H1 (cell line): ENCODE measurements at regions not wholly inside any gene's neighbourhood (a gene's known extent, or its start where the extent isn't known, plus 50 kb on each side); places are given as distances from the start of the nearest gene placed in this dataset.

Source experiments
- CTCF ChIA-PET: fragments of 300-600 bp; sonication (Branson Sonifier 250); formaldehyde crosslinking; loops from one replicate; lab custom pipeline; 2021; ENCODE audit not compliant: partially characterized antibody; lab: Charles Lee
- POLR2A ChIA-PET: fragments of 300-600 bp; sonication (Branson Sonifier 250); formaldehyde crosslinking; loops from one replicate; lab custom pipeline; 2021; ENCODE audit warnings: inconsistent platforms; ENCODE audit not compliant: partially characterized antibody; lab: Charles Lee
- DNase-seq, 2 experiments: peaks; one replicate each; pipeline versions ENCODE4 v3.0.0 to v3.0.0-alpha.2; 2010 to 2022; ENCODE audit warnings: low spot score in 2 of 2, low read depth in 1 of 2, mixed read lengths in 1 of 2
- FAIRE-seq: peaks from 2 replicates; lab custom pipeline; 2011; peaks lifted over from hg19 to GRCh38; lab: Jason Lieb, UNC
- H2AFZ ChIP-seq: 2 replicates; pipeline ENCODE4 v1.8.1; 2012; ENCODE audit warnings: low read length, inconsistent platforms
- H2AK5ac ChIP-seq: 2 replicates; pipeline ENCODE4 v1.6.1; 2013; ENCODE audit warnings: low read depth, low read length
- H2BK120ac ChIP-seq: replicated peaks from 2 replicates; pipeline ENCODE3; 2013; ENCODE audit warnings: low read depth, low read length, inconsistent platforms
- H2BK12ac ChIP-seq: 2 replicates; pipeline ENCODE4 v1.6.1; 2013; ENCODE audit warnings: low read depth, low read length
- H2BK15ac ChIP-seq: 2 replicates; pipeline ENCODE4 v1.6.1; 2013; ENCODE audit warnings: low read length
- H2BK20ac ChIP-seq: 2 replicates; pipeline ENCODE4 v1.6.1; 2013; ENCODE audit warnings: low read length
- H2BK5ac ChIP-seq: 2 replicates; pipeline ENCODE4 v1.6.1; 2013; ENCODE audit warnings: low read depth, low read length
- H3K14ac ChIP-seq: 2 replicates; pipeline ENCODE4 v1.6.1; 2013; ENCODE audit warnings: inconsistent platforms; ENCODE audit not compliant: insufficient read length
- H3K18ac ChIP-seq: 2 replicates; pipeline ENCODE4 v1.6.1; 2013; ENCODE audit warnings: low read length; ENCODE audit errors: extremely low read depth
- H3K23ac ChIP-seq: 2 replicates; pipeline ENCODE4 v1.6.1; 2013; ENCODE audit warnings: inconsistent platforms; ENCODE audit not compliant: insufficient read length
- H3K23me2 ChIP-seq: 2 replicates; pipeline ENCODE4 v1.6.1; 2013; ENCODE audit warnings: low read depth, low read length
- H3K27ac ChIP-seq: 2 replicates; pipeline ENCODE4 v1.6.1; 2011; ENCODE audit warnings: low read depth, low read length, inconsistent platforms
- H3K27me3 ChIP-seq, 4 experiments: replicated peaks in 1 of 4; 1 replicate in 1 of 4; 2 replicates in 3 of 4; pipeline versions ENCODE4 v1.6.1 to v1.8.1; 2011 to 2013; ENCODE audit warnings: low read length in 3 of 4, mild to moderate bottlenecking in 3 of 4, inconsistent platforms in 2 of 4, mixed read lengths in 2 of 4, moderate library complexity in 1 of 4; ENCODE audit not compliant: control insufficient read depth in 3 of 4, insufficient read depth in 3 of 4; ENCODE audit errors: extremely low read depth in 1 of 4
- H3K36me3 ChIP-seq, 4 experiments: 2 replicates each; pipeline versions ENCODE4 v1.6.1 to v1.8.1; 2011 to 2013; ENCODE audit warnings: mild to moderate bottlenecking in 4 of 4, low read length in 3 of 4, moderate library complexity in 2 of 4, control low read depth in 1 of 4, inconsistent platforms in 1 of 4; ENCODE audit not compliant: insufficient read depth in 4 of 4, control insufficient read depth in 2 of 4
- H3K4ac ChIP-seq: replicated peaks from 2 replicates; pipeline ENCODE3; 2013; ENCODE audit warnings: low read length, low read depth, mixed read lengths, inconsistent platforms; ENCODE audit not compliant: insufficient read length
- H3K4me1 ChIP-seq, 4 experiments: replicated peaks in 1 of 4; 1 replicate in 1 of 4; 2 replicates in 3 of 4; pipeline versions ENCODE4 v1.6.1 to v1.8.1; 2011 to 2013; ENCODE audit warnings: low read length in 3 of 4, inconsistent platforms in 2 of 4, mixed read lengths in 1 of 4; ENCODE audit not compliant: insufficient read depth in 4 of 4, control insufficient read depth in 3 of 4
- H3K4me2 ChIP-seq, 2 experiments: 2 replicates each; pipeline versions ENCODE4 v1.6.1 to v1.8.1; 2011 to 2013; ENCODE audit warnings: low read depth in 2 of 2, low read length in 2 of 2, control low read depth in 1 of 2, inconsistent platforms in 1 of 2, mild to moderate bottlenecking in 1 of 2; ENCODE audit not compliant: insufficient read depth in 1 of 2
- H3K4me3 ChIP-seq, 4 experiments: fragments of 200-600, 300-600 bp in 1 of 4; sonication (generic), shearing (Covaris generic), sonication (Bioruptor Twin) in 1 of 4; 2 replicates each; pipeline versions ENCODE4 v1.5.1 to v1.8.1; 2011 to 2016; ENCODE audit warnings: low read length in 4 of 4, low read depth in 3 of 4, control low read depth in 2 of 4, inconsistent platforms in 2 of 4, mild to moderate bottlenecking in 2 of 4, mixed read lengths in 1 of 4, moderate library complexity in 1 of 4; ENCODE audit not compliant: insufficient read depth in 2 of 4; ENCODE audit errors: extremely low read depth in 1 of 4
- H3K56ac ChIP-seq: replicated peaks from 2 replicates; pipeline ENCODE3; 2013; ENCODE audit warnings: low read depth, mild to moderate bottlenecking, mixed read lengths, low read length, inconsistent platforms; ENCODE audit not compliant: insufficient read length
- H3K79me1 ChIP-seq: 2 replicates; pipeline ENCODE4 v1.6.1; 2013; ENCODE audit warnings: low read depth, low read length, control low read depth
- H3K79me2 ChIP-seq, 2 experiments: 2 replicates each; pipeline versions ENCODE4 v1.6.1 to v1.8.1; 2012 to 2013; ENCODE audit warnings: low read length in 2 of 2, mild to moderate bottlenecking in 2 of 2, inconsistent platforms in 1 of 2; ENCODE audit not compliant: insufficient read depth in 2 of 2, control insufficient read depth in 1 of 2
- H3K9ac ChIP-seq, 4 experiments: replicated peaks in 1 of 4; 1 replicate in 1 of 4; 2 replicates in 3 of 4; pipeline versions ENCODE4 v1.6.1 to v1.8.1; 2011 to 2013; ENCODE audit warnings: low read depth in 3 of 4, low read length in 3 of 4, control low read depth in 2 of 4, mild to moderate bottlenecking in 2 of 4, moderate library complexity in 2 of 4, inconsistent platforms in 1 of 4; ENCODE audit errors: extremely low read depth in 1 of 4
- H3K9me3 ChIP-seq, 2 experiments: 2 replicates each; pipeline versions ENCODE4 v1.6.1 to v1.8.1; 2012 to 2013; ENCODE audit warnings: mild to moderate bottlenecking in 2 of 2, moderate library complexity in 2 of 2, control low read depth in 1 of 2, inconsistent platforms in 1 of 2, low read depth in 1 of 2, low read length in 1 of 2, mixed read lengths in 1 of 2; ENCODE audit not compliant: insufficient read depth in 2 of 2
- H4K20me1 ChIP-seq, 2 experiments: replicated peaks in 1 of 2; 2 replicates each; pipeline versions ENCODE3 to v1.8.1; 2011 to 2013; ENCODE audit warnings: inconsistent platforms in 2 of 2, low read length in 2 of 2, mild to moderate bottlenecking in 1 of 2; ENCODE audit not compliant: insufficient read depth in 2 of 2, control insufficient read depth in 1 of 2
- H4K5ac ChIP-seq: 2 replicates; pipeline ENCODE4 v1.6.1; 2013; ENCODE audit warnings: low read length, low read depth, mixed read lengths, inconsistent platforms; ENCODE audit not compliant: insufficient read length
- H4K8ac ChIP-seq: 2 replicates; pipeline ENCODE4 v1.8.0; 2013; ENCODE audit warnings: mild to moderate bottlenecking, moderate library complexity, low read length, inconsistent platforms; ENCODE audit not compliant: insufficient read depth; ENCODE audit errors: extremely low read depth
- H4K91ac ChIP-seq: replicated peaks from 2 replicates; pipeline ENCODE3; 2013; ENCODE audit warnings: low read length, mixed read lengths, inconsistent platforms; ENCODE audit not compliant: insufficient read length
- GTF2F1 ChIP-seq: IDR thresholded peaks from 2 replicates; pipeline ENCODE4 v1.6.1; 2012; ENCODE audit warnings: low read depth, low read length, improper control_type of control experiment, borderline replicate concordance
- NRF1 ChIP-seq: IDR thresholded peaks from 2 replicates; pipeline ENCODE4 v1.6.1; 2011; ENCODE audit warnings: mild to moderate bottlenecking, low read depth, low read length, improper control_type of control experiment
- SP1 ChIP-seq: IDR thresholded peaks from 2 replicates; pipeline ENCODE4 v1.6.1; 2011; ENCODE audit warnings: low read depth, low read length
- ZNF274 ChIP-seq: IDR thresholded peaks from 2 replicates; pipeline ENCODE4 v1.7.0; 2012; ENCODE audit warnings: low read length, borderline replicate concordance; ENCODE audit errors: extremely low read depth
- WGBS, 2 experiments: shearing (Covaris generic) in 1 of 2; methylation state at CpG; one replicate each; pipeline versions ENCODE4 v1.1.6 to v1.1.7; 2013 to 2015; ENCODE audit warnings: low lambda C conversion rate in 2 of 2, mixed read lengths in 2 of 2, inconsistent platforms in 1 of 2, low coverage in 1 of 2, missing lambda C conversion rate in 1 of 2; ENCODE audit not compliant: insufficient replicate concordance in 2 of 2, insufficient coverage in 1 of 2, insufficient read length in 1 of 2; ENCODE audit errors: extremely low coverage in 1 of 2, missing lambda C conversion rate in 1 of 2; 5-methylcytosine and 5-hydroxymethylcytosine counted together
- TF ChIP-seq, protein P1 (sequence below): IDR thresholded peaks from 2 replicates; pipeline ENCODE4 v1.6.1; 2012; ENCODE audit warnings: inconsistent platforms

DNA sequence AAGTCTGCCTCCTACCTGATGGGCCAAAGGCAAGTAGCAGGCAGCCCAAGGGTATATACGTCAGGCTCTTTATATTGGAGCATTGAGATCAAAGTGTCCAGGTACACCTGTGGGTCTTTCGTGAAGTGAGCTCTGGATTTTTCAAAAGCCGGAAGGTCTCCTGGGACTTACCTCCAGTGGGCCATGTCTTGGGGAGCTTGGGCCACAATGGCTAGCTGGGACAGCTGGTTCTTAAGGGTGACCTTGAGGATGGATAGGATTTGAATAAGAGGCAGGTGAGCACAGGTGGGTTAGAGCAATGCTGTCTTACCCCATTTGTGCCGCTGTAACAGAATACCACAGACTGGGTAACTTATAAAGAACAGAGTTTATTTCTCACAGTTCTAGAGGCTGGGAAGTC is 153.4 kb downstream of the CDC5L start:
- DNase-seq, result peak in 1 of 2 experiments; percentile 22
- Histone ChIP-seq H3K4me1 (peaks cover 5 to 10% (median 8%) of the 10 kb centered on the region in 4 experiments; a peak in 6 of 7 replicates), H2AK5ac (no peak overlapping the region), H4K5ac (no peak overlapping the region), H2AFZ (no peak overlapping the region), H3K36me3 (peaks cover 0 to 4% (median 0%) of the 10 kb centered on the region in 4 experiments; a peak in 1 of 8 replicates), H4K20me1 (no peaks in the 10 kb centered on the region), H2BK15ac (0 out of 2 replicates have a peak overlapping the region, but pooled peaks have one; percentile 31), H3K79me2 (no peaks in the 10 kb centered on the region), H3K14ac (no peak overlapping the region), H3K27ac (no peak overlapping the region), H3K79me1 (no peaks in the 10 kb centered on the region), H4K91ac (no peak overlapping the region), H2BK20ac (no peak overlapping the region), H4K8ac (no peak overlapping the region), H3K18ac (no peak overlapping the region; the same call in 1 of the 2 replicates), H2BK12ac (no peak overlapping the region), H3K4me2 (no peak overlapping the region), H2BK5ac (no peak overlapping the region), H3K56ac (no peak overlapping the region), H2BK120ac (no peak overlapping the region), H3K9me3 (peaks cover 0 to 3% of the 10 kb centered on the region in 2 experiments; a peak in 1 of 4 replicates), H3K23ac (no peak overlapping the region), H3K27me3 (no peaks in the 10 kb centered on the region; a peak in 2 of 7 replicates), H3K23me2 (no peaks in the 10 kb centered on the region), H3K9ac (no peak overlapping the region), H3K4me3 (no peak overlapping the region), H3K4ac (no peak overlapping the region)
- ChIA-PET CTCF (interaction anchor here (1.3 to 2.8 kb wide), 3 partner anchors 26 to 65 kb away, joined by 4 to 7 read pairs (median 6); no protein-coding TSS in a partner anchor), POLR2A (interaction anchor here (1.1 kb wide), 1 partner anchor 10 kb away, joined by 3 read pairs; no protein-coding TSS in a partner anchor)
- 95% methylated on average over 4 of the region's 4 CpGs; no CpG with 5 or more reads in 1 of the 2 experiments for WGBS, 2 experiments
- FAIRE-seq, result no peak
- TF ChIP-seq GTF2F1 (no peak), SP1 (no peak), NRF1 (no peak), ZNF274 (no peak)
- TF ChIP-seq, protein P1, sequence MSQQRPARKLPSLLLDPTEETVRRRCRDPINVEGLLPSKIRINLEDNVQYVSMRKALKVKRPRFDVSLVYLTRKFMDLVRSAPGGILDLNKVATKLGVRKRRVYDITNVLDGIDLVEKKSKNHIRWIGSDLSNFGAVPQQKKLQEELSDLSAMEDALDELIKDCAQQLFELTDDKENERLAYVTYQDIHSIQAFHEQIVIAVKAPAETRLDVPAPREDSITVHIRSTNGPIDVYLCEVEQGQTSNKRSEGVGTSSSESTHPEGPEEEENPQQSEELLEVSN, result no peak
